ENCODE measurements at regions not wholly inside any gene's neighbourhood (a gene's known extent, or its start where the extent isn't known, plus 50 kb on each side); places are given as distances from the start of the nearest gene placed in this dataset.

- TF ChIP-seq, protein P1, sequence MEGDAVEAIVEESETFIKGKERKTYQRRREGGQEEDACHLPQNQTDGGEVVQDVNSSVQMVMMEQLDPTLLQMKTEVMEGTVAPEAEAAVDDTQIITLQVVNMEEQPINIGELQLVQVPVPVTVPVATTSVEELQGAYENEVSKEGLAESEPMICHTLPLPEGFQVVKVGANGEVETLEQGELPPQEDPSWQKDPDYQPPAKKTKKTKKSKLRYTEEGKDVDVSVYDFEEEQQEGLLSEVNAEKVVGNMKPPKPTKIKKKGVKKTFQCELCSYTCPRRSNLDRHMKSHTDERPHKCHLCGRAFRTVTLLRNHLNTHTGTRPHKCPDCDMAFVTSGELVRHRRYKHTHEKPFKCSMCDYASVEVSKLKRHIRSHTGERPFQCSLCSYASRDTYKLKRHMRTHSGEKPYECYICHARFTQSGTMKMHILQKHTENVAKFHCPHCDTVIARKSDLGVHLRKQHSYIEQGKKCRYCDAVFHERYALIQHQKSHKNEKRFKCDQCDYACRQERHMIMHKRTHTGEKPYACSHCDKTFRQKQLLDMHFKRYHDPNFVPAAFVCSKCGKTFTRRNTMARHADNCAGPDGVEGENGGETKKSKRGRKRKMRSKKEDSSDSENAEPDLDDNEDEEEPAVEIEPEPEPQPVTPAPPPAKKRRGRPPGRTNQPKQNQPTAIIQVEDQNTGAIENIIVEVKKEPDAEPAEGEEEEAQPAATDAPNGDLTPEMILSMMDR (IDR thresholded peaks at IDR 0.05), result no peak
- TF ChIP-seq POLR2A (IDR thresholded peaks at IDR 0.05) (no peak), EP300 (IDR thresholded peaks at IDR 0.05) (no peak)
These were observed 54.9 kb upstream of the LCLAT1 start for GRCh38 chr2:30392097-30392496.
